ENCODE measurements at regions not wholly inside any gene's neighbourhood (a gene's known extent, or its start where the extent isn't known, plus 50 kb on each side); places are given as distances from the start of the nearest gene placed in this dataset.

- TF ChIP-seq REST (IDR thresholded peaks at IDR 0.05; ENCODE audit: insufficient read depth in 1 of 2, low read depth in 2 of 2, low read length in 2 of 2) (no peak), TAF1 (IDR thresholded peaks at IDR 0.05; ENCODE audit: borderline replicate concordance, insufficient read depth, low read length) (no peak)
Observed at GRCh38 chr18:39772155-39772919, 2182.7 kb upstream of the PIK3C3 start.

All from PFSK-1 (cell line).